RCC 7860 (cell line): ENCODE measurements at regions not wholly inside any gene's neighbourhood (a gene's known extent, or its start where the extent isn't known, plus 50 kb on each side); places are given as distances from the start of the nearest gene placed in this dataset.
A peak's percentile ranks its signal among the peaks of the same experiment; 100 is the strongest.
"Not testable (repeated sequence)": the region's sequence is repeated elsewhere in the genome, so short reads cannot be mapped to it uniquely, and the experiment has no call there.

Source experiments
- DNase-seq: peaks from one replicate; pipeline ENCODE4 v3.0.0-alpha.2; 2015; ENCODE audit warnings: low spot score
- FAIRE-seq: peaks from 2 replicates; lab custom pipeline; 2012; peaks lifted over from hg19 to GRCh38; lab: Jason Lieb, UNC

DNA sequence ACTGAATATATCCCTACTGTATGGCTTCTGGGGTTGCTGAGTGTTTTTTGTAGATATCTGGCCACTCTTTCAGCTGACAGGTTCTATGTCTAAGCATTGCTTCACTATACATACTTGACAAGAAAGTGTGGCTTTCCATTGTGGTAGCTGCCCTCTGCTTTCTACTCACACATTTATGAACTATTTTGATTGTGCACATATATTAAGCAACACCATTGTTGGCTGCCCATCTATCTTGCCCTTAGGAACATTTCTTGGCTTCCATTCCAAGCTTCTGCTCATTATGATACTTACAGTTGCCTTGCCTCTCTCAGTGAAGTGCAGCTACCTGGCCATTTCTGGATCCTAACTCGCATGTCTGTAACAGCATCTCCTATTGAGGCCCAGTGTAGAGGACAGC is 153.6 kb upstream of the MOCS2 start:
- no peak for DNase-seq
- FAIRE-seq, result no peak

DNA sequence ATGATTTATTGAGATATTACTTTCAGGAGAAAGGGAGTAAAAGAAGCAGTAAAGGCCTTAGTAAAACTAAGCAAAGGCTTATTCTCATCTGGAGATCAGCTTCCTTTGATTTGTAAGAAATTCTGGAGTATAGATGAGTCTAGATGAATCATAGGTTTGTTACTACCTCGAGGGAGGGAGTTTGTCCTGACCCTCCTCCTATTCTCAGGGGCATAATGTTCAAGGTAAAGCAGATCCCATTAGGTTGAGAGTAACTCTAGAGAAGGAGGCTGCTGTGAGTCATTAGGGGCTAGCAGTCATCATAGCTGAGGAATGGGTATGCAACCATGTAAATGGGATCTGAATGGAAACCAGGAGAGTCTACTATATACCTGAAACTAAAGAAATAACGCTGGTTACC is 155.5 kb upstream of the MOCS2 start:
- no peak for FAIRE-seq
- no peak for DNase-seq

DNA sequence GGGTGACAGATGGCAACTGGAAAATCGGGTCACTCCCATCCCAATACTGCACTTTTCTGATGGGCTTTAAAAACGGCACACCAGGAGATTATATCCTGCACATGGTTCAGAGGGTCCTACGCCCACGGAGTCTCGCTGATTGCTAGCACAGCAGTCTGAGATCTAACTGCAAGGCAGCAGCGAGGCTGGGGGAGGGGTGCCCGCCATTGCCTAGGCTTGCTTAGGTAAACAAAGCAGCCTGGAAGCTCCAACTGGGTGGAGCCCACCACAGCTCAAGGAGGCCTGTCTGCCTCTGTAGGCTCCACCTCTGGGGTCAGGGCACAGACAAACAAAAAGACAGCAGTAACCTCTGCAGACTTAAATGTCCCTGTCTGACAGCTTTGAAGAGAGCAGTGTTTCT is 158.7 kb upstream of the MOCS2 start:
- DNase-seq, FAIRE-seq: not testable (repeated sequence)

DNA sequence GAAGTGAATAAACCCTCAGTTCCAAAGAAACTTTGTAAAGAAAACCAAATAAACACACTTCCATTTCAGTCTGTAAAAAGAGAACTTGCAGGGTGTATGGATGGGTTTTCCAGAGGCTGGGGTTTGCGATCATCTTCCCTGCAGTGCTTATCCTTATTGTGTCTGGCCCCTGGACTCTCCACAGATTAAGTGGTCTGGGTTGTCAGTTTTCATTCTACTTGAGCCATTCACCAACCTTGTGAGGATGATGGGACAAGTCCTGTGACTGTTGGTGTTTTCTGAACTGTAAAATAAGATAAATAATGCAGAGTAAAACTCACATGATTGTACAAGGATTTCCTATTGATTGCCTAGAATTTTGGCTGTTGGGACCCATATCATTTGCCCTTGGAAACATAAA is 166.1 kb upstream of the MOCS2 start:
- FAIRE-seq (no peak), DNase-seq (no peak)

DNA sequence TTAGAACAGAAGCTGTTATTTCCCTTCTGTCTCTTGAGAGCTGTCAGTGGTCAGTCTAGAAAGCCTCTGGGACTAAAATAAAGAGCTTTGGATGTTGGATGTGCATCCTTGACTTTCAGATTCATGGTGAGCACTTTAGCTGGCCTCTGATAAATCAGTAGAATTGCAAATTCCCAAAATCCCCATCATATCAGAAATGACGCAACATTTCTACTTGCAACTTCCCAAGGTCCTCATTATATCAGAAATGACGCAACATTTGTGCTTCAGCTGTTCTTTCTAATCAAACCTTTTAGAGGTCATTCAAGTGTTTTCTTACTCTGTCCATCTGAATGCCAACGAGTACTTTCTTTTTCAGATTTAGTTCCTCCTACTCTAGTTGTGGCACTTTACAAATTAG is 167.3 kb upstream of the MOCS2 start:
- FAIRE-seq (no peak), DNase-seq (no peak)

DNA sequence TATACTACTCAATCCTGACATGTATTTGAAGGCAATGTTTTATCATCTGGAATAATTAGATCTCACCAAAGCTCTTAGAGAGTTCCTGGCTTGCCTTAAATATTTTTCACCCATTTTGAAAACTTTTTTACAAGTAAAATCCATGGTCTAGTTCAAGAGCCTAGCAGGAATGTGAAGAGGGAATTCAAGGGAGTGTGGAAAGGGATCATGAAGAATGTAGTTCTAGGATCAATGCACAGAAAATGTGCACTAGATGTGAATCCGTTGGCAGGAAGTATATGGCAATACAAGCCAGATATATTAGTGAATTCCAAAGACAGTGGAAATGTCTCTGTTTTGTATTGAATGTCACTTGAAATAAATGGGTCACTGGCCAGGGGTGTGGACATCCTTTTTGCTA is 167.9 kb upstream of the MOCS2 start:
- no peak for DNase-seq
- FAIRE-seq, result no peak

DNA sequence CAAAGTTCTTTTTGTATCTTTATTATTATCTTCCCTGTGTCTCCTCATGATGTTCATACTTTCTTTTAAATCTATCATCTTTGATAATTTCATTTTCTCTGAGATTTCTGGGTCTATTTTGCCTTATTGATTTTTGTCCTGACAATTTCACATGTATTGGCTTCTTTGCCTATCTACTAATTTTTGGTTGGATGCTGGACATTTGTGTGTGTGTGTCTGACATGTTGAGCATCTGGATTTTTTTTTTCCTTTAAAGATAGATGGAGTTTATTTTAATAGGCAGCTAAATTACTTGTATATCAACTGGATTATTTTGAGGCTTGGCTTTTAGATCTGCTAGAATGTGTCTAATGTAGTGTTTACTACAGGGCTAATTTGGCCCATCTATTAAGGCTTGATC is 178.0 kb upstream of the MOCS2 start:
- FAIRE-seq, result no peak
- no peak for DNase-seq

DNA sequence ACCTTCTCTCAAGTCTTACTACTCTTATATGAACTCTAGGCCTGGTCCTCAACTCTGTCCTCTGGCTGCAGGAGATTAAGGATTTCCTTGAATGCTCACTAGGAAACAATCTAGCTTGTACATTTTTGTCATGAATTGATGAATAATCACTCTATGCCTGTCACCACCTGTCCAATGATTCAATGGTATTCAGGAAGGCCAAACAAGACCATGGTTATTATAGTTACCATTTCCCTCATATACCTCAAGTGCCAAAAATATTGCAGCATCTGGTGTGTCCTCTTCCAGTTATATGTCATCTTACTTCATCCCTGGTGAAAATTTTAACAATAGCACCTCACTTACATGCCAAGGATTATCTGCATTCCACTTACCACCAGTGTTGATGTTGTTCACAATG is 179.0 kb upstream of the MOCS2 start:
- FAIRE-seq (no peak), DNase-seq (no peak)

DNA sequence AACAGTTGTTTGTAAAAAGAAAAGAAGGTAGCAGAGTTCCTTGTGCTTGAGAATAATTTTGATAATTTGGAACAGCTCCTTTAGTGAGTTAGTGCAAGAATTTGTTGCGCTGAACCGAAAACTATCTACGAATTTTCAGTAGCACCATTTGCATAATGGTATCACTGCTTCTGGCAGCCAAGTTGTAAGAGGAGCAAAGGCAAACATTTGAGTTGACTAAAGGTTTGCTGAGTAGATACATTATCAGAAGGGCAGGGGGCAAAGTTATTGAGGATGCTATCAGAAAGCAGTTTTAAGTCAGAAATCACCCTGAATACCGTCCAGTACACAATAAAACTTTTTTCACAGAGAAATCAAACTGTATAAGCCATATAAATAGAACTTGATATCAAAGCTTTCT is 181.5 kb upstream of the MOCS2 start:
- DNase-seq (no peak), FAIRE-seq (no peak)

DNA sequence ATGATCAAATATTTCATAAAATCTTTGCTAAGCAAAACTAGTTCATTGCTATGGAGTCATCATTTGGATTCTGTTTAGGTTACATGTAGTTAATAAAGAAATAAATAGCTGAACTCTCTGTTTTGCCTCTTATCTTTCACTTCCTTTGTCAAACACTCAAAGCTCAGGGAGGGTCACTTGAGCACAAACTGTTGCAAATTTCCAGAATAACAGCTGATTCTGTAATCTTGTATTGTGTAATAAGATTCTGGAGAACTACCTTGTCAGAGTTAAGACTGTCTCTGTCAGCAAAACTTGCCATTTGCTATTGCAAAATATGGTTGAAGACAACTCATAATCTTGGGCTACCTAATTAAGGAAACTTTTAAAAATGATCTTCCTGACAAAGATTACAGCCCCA is 182.0 kb upstream of the MOCS2 start:
- no peak for FAIRE-seq
- no peak for DNase-seq

DNA sequence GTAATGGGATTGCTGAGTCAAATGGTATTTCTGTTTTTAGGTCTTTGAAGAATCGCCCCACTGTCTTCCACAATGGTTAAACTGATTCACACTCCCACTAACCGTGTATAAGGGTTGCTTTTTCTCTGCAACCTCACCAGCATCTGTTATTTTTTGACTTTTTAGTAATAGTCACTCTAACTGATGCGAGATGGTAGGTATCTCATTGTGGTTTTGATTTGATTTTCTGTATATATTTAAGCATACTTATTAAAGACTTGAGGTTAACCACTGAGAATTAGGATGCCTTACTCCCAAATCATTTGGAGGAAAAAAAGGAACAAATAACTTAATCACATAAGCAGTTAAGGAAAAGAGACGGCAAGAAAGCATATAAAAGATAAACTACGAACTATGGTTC is 181.6 kb upstream of the FST start:
- DNase-seq (no peak), FAIRE-seq (no peak)

DNA sequence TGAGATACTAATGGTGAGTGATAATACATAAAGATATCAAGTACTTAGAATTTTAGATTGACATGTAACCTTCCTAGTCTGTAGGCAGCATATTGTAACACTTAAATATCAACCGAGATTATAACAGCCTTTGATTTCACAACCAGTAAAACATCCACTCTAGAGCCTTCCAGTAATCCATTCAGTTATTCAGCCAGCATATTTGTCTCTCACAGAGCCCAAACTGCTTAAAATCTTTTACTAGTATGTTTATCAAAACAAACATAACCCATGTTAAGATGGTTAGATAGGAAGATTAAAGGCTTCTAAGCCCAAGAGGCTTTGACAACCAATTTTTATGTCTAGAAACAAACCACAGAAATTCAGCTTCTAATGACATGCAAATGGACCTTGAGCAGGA is 177.9 kb upstream of the FST start:
- DNase-seq (no peak), FAIRE-seq (no peak)

DNA sequence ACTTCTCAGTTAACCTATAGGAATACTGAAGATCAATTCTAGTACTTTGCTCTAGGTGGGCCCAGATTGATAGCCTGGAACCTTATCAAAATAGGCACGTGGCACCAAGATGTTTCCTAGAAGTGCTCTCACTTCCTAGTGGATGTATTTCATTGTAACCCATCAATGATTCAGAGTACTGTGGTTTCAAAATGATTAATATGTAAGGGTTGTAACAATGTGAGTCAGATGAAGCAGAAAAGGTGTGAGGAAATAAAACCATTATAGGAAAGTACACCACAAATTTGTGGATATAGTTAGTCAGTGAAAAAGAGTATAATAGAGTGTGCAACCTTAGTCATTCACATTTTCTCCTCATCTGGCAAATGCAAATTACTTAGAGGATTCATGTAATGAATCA is 177.3 kb upstream of the FST start:
- FAIRE-seq (peak; percentile 31), DNase-seq (peak; percentile 49)

DNA sequence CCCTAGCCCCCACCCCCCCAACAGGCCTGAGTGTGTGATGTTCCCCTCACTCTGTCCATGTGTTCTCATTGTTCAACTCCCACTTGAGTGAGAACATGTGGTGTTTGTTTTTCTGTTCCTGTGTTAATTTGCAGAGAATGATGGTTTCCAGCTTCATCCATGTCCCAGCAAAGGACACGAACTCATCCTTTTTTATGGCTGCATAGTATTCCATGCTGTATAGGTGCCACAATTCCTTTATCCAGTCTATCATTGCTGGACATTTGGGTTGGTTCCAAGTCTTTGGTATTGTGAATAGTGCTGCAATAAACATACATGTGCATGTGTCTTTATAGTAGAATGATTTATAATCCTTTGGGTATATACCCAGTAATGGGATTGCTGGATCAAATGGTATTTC is 175.1 kb upstream of the FST start:
- FAIRE-seq, DNase-seq: not testable (repeated sequence)

DNA sequence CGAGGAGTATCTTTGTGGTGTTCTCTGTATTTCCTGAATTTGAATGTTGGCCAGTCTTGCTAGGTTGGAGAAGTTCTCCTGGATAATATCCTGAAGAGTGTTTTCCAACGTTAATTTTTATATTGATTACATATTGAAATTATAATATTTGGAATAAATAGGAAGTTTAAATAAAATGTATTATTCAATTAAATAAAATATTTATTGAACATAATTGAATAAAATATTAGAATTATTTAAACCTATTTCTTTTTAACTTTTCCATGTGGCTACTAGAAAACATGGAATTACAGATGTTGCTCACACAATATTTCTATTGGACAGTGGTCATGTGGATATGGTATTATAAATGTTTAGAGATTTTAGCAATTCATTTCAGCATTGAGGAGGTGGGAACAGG is 170.8 kb upstream of the FST start:
- DNase-seq (no peak), FAIRE-seq (no peak)

DNA sequence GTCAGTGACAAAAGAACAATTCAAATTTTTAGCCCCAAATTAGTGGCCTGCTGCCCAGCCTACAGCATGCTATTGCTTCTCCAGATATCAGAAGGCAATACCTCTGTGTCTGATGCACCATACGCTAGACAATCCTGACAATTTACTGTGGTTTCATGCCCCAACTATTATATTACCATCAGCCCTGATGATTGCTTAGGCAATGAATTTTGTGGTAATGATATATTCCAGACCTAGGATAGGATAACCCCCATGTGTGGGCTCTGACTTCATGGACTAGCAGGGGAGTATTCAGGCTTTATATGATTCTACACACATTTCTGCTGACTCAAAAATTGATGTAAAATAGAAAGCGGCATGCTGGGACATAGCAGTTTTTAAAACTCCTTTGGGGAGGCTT is 168.7 kb upstream of the FST start:
- no peak for DNase-seq
- no peak for FAIRE-seq

DNA sequence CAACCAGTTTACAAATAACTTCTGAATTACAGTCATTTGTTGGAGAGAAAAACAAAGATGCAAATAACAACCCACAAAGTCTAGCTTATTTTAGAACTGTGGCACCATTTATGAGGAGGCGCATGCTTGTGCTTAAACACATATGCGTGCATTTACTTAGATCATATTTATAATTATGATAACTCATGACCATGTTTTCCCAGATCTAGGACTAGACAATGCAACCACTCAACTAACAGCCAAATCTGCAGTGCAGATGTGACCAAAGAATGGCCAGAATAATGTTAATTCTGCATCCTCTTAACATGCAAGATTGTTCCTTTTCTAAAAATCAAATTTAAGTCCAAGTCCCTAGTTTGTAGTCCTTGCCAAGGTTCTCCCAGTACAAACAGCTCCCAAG is 167.3 kb upstream of the FST start:
- FAIRE-seq (no peak), DNase-seq (no peak)

DNA sequence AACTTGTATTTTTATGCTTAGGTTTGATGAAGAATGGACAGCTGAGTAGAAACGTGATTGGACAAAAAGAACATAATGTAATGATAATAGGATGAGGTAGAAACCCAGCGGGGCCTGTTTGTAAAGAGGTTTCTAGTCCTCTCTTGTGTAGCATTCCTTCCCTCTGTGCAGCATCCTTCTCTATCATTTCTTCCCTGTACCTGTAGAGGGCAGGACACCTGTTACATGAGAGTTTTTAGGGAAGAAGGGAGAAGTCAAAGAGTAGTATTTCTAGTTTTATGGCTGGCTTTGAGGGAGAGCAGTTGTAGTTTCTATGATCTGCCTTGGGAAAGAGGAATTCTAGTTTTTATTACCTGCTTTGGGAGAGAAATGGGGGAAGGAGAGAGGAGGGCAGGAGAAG is 162.1 kb upstream of the FST start:
- no peak for DNase-seq
- FAIRE-seq, result no peak

DNA sequence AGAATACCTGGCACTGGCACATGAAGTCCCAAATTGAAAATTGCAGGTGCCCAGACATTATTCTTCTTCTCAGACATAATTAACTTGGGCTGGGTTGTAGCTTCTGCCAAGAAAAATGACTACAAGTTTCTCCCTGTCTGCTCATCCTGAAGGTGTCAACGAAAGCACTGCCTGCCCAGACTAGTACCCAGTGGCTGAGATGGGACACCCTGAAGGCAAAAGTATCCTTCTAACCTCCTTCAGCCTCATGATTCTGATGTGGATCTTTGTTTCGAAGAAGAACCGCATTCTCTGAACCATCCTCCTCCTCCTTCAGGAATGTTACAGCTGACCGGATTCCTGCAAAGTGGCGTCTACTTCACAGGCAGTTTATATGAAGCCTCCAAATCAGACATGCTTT is 161.1 kb upstream of the FST start:
- FAIRE-seq (no peak), DNase-seq (no peak)

DNA sequence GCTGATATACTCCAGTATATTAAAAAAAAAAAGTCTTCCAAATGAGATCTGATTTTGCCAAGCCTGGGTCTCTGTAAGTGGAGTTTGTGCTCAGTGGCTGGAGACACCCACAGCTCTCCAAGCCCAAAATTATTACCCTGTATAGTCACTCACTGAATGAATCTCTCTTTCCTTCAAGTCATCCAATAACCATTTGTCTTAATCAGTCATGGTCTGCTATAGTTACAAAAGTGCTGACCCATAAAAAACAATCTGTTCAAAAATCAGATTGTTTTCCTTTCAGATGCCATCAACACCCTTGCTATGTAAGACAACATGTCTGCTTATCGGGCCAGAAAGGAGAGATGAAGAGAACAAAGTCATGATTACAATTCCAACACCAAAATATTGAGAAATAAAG is 159.4 kb upstream of the FST start:
- no peak for FAIRE-seq

DNA sequence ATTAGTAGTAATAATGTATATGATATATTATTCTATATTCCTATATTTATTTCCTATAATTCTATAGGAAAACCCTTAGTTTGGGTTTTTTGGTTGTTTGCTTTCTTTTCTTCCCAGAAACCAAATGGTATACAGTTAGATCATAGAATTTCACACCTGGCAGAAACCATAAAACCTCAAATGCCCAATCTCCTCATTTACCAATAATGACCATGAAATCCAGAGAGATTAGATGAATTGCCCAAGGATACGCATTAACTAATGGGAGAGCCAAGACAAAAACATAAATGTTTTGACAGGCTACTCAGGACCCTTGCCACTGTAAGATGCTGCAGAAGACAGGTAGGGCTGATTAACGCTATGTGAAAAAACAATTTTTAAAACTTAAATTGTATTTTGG is 158.7 kb upstream of the FST start:
- FAIRE-seq, result no peak

More for the DNA sequence above, 159.4 kb upstream of the FST start:
- DNase-seq, result no peak

DNA sequence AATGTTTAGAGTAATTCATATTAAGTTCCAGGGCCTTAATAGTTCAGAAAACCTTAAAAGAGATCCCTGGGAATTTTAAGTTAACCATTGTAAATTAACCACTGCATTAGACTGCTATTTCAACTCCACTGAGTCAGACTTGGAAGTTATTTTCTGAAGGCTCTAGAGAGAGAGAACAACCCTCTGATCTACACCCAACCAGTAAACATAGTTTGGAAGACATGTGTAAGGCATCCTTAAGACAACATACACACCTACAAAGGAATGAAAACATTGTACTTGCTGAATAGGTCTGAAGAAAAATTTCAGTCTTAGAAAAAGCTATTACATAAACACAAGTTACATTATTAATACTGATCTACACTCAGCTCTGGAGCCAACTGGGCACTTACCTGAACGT is 158.2 kb upstream of the FST start:
- DNase-seq (no peak), FAIRE-seq (no peak)

More for the DNA sequence above, 158.7 kb upstream of the FST start:
- no peak for DNase-seq

DNA sequence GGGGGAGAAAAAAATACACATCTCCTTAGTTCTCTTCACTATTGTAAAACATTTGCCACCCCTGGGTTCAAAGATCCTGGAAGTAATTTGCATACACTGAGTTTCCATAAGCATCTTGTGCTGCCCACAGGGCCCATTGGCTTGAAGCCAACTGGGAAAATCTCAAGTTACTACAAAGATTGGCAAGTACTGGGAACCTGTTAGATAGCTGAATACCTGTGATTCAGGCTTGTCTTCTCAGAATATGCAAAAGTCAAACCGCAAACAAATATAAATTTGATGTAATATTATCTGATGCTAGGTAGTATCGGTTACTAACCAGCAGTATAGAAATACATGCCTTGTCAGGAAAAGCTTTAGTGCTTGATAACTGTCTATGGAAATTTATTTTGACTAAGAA is 156.9 kb upstream of the FST start:
- FAIRE-seq (no peak), DNase-seq (no peak)
